Right atrium auricular region (tissue), 2 donors: ENCODE measurements at regions not wholly inside any gene's neighbourhood (a gene's known extent, or its start where the extent isn't known, plus 50 kb on each side); places are given as distances from the start of the nearest gene placed in this dataset.

Source experiments
- DNase-seq: peaks from one replicate; pipeline ENCODE4 v3.0.0-alpha.2; 2019; ENCODE audit warnings: low spot score
- H3K27ac ChIP-seq, 2 donors: fragments of 200-600 bp; sonication (generic); 1 replicate in 1 of 2; 2 replicates in 1 of 2; pipeline ENCODE4 v1.5.1; 2016 to 2019
- H3K27me3 ChIP-seq, 2 donors: fragments of 200-600 bp; sonication (generic); one replicate each; pipeline versions ENCODE4 v1.5.1 to v1.6.0; 2017 to 2019
- H3K36me3 ChIP-seq: fragments of 200-600 bp; sonication (generic); one replicate; pipeline ENCODE4 v1.5.1; 2016
- H3K4me1 ChIP-seq, 2 donors: fragments of 200-600 bp; sonication (generic); one replicate each; pipeline versions ENCODE4 v1.5.1 to v1.6.0; 2017 to 2019
- H3K4me3 ChIP-seq, 2 donors: fragments of 200-600 bp; sonication (generic); 1 replicate in 1 of 2; 2 replicates in 1 of 2; pipeline ENCODE4 v1.5.1; 2017 to 2019; ENCODE audit warnings: mild to moderate bottlenecking in 1 of 2, moderate library complexity in 1 of 2
- H3K9me3 ChIP-seq, 2 donors: fragments of 200-600 bp; sonication (generic); one replicate each; pipeline ENCODE4 v1.5.1; 2019
- CTCF ChIP-seq, 2 donors: fragments of 200-600 bp; sonication (generic); IDR thresholded peaks; one replicate each; pipeline ENCODE4 v1.5.1; 2019; ENCODE audit warnings: antibody characterized with exemption in 2 of 2

GRCh38 chr4:20506827-20507226 is 193.4 kb upstream of the PACRGL start:
- DNase-seq: no peak
- Histone ChIP-seq H3K27ac (no peak overlapping the region), H3K36me3 (no peaks in the 10 kb centered on the region), H3K9me3 (no peaks in the 10 kb centered on the region), H3K4me1 (no peaks in the 10 kb centered on the region), H3K27me3 (no peaks in the 10 kb centered on the region), H3K4me3 (no peak overlapping the region)
- TF ChIP-seq CTCF (IDR thresholded peaks at IDR 0.05): no peak

- Histone ChIP-seq H3K27ac (no peak overlapping the region), H3K4me1 (no peaks in the 10 kb centered on the region), H3K27me3 (no peaks in the 10 kb centered on the region), H3K36me3 (no peaks in the 10 kb centered on the region), H3K9me3 (no peaks in the 10 kb centered on the region), H3K4me3 (no peak overlapping the region)
- no peak for DNase-seq
- no peak for TF ChIP-seq CTCF (IDR thresholded peaks at IDR 0.05)
Observed at GRCh38 chr4:20509315-20509714, 190.9 kb upstream of the PACRGL start.

GRCh38 chr4:20512033-20512792 is 188.0 kb upstream of the PACRGL start:
- Histone ChIP-seq H3K36me3 (no peaks in the 10 kb centered on the region), H3K4me3 (no peak overlapping the region), H3K27me3 (no peaks in the 10 kb centered on the region), H3K27ac (peak overlapping the region; percentile 9 to 57), H3K4me1 (no peaks in the 10 kb centered on the region), H3K9me3 (no peaks in the 10 kb centered on the region)
- DNase-seq: no peak
- TF ChIP-seq CTCF (IDR thresholded peaks at IDR 0.05): no peak

DNA sequence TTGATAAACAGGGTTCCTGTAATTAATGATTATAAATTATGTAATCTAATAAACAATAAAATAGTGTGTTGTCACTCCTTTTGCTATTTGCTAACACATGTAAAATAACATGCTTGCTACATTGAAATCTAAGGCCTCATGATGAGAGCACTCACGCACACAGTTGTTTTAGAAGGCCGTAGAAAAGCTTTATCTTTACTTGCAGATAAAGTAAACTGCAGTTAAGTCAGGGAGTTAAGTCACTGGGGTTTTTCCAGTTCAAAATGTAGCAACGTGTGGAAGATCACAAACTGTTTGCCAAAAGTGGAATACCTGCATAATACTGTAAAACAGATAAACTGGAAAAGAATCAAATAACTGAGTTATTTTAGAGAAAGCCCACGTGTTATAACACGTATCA is 187.3 kb upstream of the PACRGL start:
- no peaks in the 10 kb centered on the region for H3K36me3 ChIP-seq
- H3K4me1 ChIP-seq: no peaks in the 10 kb centered on the region
- H3K4me3 ChIP-seq: no peak overlapping the region
- H3K27me3 ChIP-seq: no peaks in the 10 kb centered on the region
- DNase-seq: no peak
- H3K9me3 ChIP-seq: no peaks in the 10 kb centered on the region
- no peak for TF ChIP-seq CTCF (IDR thresholded peaks at IDR 0.05)
- H3K27ac ChIP-seq: no peak overlapping the region

- no peaks in the 10 kb centered on the region for H3K9me3 ChIP-seq
- H3K4me3 ChIP-seq: no peak overlapping the region
- no peaks in the 10 kb centered on the region for H3K27me3 ChIP-seq
- H3K27ac ChIP-seq: no peak overlapping the region
- DNase-seq: no peak
- TF ChIP-seq CTCF (IDR thresholded peaks at IDR 0.05): no peak
- H3K36me3 ChIP-seq: no peaks in the 10 kb centered on the region
- no peaks in the 10 kb centered on the region for H3K4me1 ChIP-seq
Observed at GRCh38 chr4:20520901-20521300, 179.4 kb upstream of the PACRGL start.

GRCh38 chr4:20528508-20528907 is 171.8 kb upstream of the PACRGL start:
- Histone ChIP-seq H3K36me3 (no peaks in the 10 kb centered on the region), H3K4me3 (no peak overlapping the region), H3K4me1 (no peaks in the 10 kb centered on the region), H3K9me3 (no peaks in the 10 kb centered on the region), H3K27ac (no peak overlapping the region), H3K27me3 (no peaks in the 10 kb centered on the region)
- TF ChIP-seq CTCF (IDR thresholded peaks at IDR 0.05): no peak
- no peak for DNase-seq
